HFF-Myc (cell line): ENCODE measurements at regions not wholly inside any gene's neighbourhood (a gene's known extent, or its start where the extent isn't known, plus 50 kb on each side); places are given as distances from the start of the nearest gene placed in this dataset.

Experiments
- DNase-seq: peaks from one replicate; pipeline ENCODE4 v3.0.0-alpha.2; 2011; ENCODE audit warnings: low read depth; ENCODE audit errors: extremely low read depth
- H3K4me3 ChIP-seq: replicated peaks from 2 replicates; pipeline ENCODE4 v1.5.1; 2011; ENCODE audit warnings: low read depth, mild to moderate bottlenecking, control low read depth, low read length
- TF ChIP-seq, protein P1 (sequence below): IDR thresholded peaks from 2 replicates; pipeline ENCODE4 v1.5.1; 2012; ENCODE audit warnings: mild to moderate bottlenecking, low read depth, low read length, control low read depth; ENCODE audit errors: missing control alignments

DNA sequence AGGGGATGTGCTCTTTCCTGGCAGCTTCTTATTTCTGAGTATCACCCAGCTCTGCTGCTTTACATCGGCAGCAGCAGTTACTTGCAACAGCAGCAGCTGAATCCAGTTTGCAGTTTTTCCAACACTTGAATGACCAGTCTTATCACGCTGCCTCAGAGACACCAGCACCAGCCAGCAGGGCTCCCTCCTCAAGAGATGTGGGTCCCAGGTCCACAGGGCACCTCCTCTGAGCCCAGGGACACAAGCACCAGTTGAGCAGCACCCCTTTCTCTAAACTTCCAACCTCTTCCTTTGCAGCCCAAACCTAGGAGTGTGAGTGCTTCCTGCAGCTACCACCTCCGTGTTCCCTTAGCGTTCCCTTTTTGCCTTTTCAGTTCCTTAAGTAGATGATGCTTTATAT, 50.4 kb upstream of the YPEL5 start:
- no peak for DNase-seq
- TF ChIP-seq, protein P1, sequence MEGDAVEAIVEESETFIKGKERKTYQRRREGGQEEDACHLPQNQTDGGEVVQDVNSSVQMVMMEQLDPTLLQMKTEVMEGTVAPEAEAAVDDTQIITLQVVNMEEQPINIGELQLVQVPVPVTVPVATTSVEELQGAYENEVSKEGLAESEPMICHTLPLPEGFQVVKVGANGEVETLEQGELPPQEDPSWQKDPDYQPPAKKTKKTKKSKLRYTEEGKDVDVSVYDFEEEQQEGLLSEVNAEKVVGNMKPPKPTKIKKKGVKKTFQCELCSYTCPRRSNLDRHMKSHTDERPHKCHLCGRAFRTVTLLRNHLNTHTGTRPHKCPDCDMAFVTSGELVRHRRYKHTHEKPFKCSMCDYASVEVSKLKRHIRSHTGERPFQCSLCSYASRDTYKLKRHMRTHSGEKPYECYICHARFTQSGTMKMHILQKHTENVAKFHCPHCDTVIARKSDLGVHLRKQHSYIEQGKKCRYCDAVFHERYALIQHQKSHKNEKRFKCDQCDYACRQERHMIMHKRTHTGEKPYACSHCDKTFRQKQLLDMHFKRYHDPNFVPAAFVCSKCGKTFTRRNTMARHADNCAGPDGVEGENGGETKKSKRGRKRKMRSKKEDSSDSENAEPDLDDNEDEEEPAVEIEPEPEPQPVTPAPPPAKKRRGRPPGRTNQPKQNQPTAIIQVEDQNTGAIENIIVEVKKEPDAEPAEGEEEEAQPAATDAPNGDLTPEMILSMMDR, result no peak
- no peak overlapping the region for H3K4me3 ChIP-seq
